GM19351 (cell line): ENCODE measurements at regions not wholly inside any gene's neighbourhood (a gene's known extent, or its start where the extent isn't known, plus 50 kb on each side); places are given as distances from the start of the nearest gene placed in this dataset.

Source experiments
- ATAC-seq: cut with Tn5 transposase; IDR thresholded peaks from one replicate; pipeline ENCODE4 v1.9.1; 2021; ENCODE audit warnings: mild to moderate bottlenecking, moderate library complexity; ENCODE audit not compliant: unreplicated experiment

GRCh38 chr11:23022854-23023253 lies 162.6 kb upstream of the CCDC179 start:
- ATAC-seq: no peak

GRCh38 chr11:23023319-23023718 lies 163.0 kb upstream of the CCDC179 start:
- no peak for ATAC-seq

DNA sequence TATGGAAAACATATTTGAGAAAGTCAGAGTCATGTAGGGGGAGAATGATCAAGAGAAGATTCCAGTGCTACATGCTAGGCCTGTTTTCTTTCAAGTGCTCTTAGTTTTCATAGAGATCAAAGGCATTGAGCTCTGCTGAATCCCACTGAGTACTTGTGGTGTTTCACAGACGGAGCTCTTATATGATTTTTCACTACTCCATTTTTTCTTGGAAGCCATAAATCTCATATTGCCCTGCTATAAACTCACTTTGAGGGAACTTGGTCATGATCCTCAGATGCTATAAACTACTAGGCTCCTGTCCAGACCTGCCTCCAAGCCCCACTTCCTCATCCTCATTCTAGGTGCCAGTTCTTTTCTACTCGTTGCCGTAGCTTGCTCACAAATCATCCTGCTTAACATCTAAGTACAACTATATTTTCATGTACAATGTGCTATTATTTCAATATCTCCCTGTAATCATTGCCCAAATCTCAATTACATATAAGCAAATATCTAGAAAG lies 180.8 kb upstream of the CCDC179 start:
- ATAC-seq: no peak

DNA sequence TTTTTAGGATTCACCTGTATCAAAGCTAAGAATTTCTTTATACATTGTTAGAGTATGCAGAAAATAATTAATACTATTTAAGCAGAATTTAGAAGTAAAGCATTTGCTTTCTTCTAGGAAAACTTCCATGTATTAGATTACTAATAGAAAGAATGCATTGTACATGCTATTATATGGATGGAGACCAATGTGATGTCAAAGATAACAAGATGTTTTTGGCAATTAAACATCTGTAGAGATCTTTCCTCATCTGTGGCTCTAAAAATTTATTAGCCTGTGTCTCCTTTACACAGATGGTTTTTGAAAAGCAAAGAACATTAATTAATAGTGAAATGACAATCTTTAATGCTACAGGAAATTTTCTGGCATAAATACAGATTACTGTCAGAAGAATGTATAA lies 198.4 kb upstream of the CCDC179 start:
- ATAC-seq: no peak

GRCh38 chr11:23063276-23063675 lies 203.0 kb upstream of the CCDC179 start:
- no peak for ATAC-seq

DNA sequence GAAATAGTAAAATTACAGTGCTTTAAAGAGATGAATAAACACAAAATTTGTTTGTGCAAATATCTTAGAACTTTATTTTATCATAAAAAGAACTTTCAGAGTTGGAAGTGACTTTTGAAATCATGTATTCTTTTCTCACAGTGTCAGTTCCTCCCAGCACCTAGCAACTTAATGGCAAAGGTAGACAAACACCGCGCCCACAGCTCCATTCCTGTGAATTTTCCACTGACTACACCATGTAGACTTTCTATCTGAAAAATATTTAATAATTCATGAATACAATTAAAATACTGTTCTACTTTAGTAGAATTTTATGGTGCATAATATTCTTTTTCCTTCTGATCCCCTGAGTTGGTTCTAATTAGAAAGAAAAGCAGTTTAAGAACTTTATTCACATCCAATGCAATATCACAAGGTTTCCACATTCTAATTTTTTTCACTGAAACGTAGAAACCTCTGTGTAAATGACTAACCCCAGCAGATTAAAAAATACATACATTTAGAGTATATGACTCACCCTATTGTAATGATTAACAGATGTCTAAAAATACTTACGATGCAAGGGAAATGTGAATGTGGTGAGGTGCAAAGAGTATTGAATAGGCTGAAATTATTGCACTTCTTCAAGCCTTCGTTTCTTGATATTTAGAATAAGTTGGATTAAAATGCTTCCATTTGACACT lies 218.2 kb upstream of the CCDC179 start:
- peak; percentile 74 for ATAC-seq

GRCh38 chr11:23079382-23079813 lies 219.1 kb upstream of the CCDC179 start:
- ATAC-seq: peak; percentile 66

DNA sequence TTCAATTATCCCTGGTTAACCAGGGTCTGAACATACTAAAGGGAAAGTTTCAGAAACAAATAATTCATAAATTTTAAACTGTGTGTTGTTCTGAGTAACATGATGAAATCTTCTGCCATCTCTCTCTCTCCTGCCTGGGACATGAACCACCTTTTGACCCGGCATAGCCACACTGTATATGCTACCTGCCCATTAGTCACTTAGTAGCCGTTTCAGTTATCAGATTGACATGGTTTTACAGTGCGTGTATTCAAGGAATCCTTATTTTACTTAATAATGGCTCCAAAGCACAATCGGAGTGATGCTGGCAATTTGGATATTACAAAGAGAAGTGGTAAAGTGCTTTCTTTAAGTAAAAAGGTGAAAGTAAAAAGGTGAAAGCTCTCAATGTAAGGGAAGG lies 227.1 kb upstream of the CCDC179 start:
- no peak for ATAC-seq

DNA sequence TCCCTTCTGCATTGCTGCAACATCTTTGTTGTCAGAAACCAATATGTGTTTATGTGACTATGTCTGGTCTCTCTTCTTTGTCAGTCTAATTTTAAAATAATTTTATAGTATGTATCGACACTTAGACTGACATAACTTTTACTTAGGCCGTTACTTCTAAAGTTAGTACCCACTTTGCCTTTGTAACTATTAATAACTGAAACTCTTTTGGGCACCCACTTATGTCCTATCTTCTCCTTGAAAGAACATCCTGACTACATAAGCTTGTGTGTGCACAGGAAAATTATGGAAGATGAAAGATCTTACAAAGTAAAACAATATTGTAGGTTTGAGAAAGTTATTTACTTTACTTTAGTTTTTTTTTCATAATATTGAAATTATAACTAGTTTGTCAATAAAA lies 230.4 kb upstream of the CCDC179 start:
- no peak for ATAC-seq

DNA sequence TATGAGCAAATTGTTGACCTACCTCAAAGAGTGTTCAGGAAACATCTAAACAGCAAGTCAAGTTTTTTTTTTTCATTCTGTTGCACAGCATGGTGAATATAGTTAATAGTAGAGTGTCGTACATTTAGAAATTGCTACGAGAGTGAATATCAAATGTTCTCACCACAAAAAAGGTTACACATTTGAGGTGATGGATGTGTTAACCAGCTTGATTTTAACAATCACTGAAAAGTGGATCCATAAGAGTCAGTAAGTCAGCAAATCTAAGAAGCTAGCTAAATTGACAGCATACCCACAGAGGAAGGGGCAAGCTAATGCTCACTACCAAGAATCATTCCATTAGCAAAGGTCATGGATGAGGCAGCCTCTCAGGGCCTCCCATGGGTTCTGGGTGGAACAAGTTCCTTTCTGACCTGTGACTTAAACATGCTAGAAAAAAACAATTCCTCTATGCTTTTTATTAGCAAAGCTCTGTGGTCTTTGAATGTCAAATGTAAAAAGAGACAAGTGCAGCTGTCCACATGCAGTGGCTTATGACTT lies 235.4 kb upstream of the CCDC179 start:
- no peak for ATAC-seq

- no peak for ATAC-seq
Observed at GRCh38 chr11:23097891-23098290, 237.6 kb upstream of the CCDC179 start.

DNA sequence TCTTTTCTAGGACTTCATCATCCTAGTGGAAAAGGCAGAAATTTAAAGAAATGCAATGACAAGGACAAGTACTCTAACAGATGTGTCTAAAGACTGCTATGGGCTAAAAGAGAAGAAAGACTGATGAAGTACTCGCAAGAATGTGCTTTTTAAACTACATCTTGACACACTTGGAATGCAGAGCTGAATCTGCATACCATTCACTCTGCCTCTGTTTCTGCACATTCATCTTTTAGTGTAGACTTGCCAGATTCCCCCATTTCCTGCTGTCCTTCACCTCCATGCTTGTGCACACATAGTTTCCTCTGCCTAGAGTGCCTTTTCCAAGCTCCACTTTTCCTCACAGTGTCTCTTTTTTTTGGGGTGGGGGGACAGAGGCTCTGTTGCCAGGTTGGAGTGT lies 239.0 kb upstream of the CCDC179 start:
- no peak for ATAC-seq

- no peak for ATAC-seq
Observed at GRCh38 chr11:23100726-23101125, 240.5 kb upstream of the CCDC179 start.

GRCh38 chr11:23103416-23103815 lies 243.1 kb upstream of the CCDC179 start:
- ATAC-seq: no peak

DNA sequence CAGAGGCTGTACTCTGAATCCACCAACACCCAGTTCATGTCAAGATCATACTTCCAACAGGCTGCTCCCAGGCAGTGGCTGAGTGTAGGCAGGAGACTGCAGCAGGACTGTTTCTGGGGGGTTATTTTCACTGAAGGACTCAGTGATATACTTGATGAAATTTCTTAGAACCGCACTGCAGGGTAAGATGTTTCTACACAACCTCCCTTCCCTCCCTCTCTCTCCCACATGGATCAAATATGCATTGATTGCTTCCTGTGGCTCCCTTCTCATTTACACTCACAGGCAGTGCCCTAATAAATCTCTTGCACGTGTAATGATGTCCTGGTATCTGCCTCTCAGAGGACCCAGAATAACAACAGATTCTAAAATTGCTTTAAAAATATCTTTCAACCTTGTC lies 251.3 kb upstream of the CCDC179 start:
- no peak for ATAC-seq

DNA sequence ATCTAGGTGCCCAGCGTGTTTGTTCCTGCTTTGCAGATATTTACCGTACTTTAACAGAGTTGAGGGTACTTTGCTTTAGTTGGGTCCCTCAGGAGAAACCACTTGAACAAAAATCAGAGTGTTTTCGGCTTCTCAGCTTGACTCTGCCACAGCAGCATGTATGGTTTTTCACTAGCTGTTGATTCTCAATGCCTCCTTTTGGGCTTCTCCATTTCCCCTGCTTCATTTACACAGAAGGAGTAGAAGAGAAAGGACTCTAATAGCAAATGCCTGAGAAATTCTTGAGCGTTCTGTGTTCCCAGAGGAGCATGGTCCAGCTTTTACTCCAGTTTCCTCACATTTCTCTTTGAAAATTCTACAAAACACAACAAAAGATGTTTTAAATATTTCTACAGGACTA lies 252.1 kb upstream of the CCDC179 start:
- ATAC-seq: no peak

GRCh38 chr11:23112987-23113886 lies 253.0 kb upstream of the CCDC179 start:
- peak; percentile 59 for ATAC-seq

DNA sequence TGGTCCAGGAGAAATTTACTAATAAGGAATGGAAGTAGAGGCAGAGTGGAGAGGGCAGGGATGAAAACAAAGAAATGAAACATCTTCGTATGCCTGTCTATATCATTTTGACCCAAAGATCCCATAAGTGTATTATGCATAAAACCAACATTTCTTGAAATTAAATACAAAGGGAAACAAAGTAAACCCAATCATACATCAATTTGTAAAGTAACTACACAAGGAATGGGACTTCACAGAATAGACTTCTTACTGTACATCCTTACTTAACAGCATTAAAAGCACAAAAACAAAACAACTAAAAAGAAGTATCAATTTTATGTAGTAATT lies 253.6 kb upstream of the CCDC179 start:
- ATAC-seq: no peak

- no peak for ATAC-seq
Observed at GRCh38 chr11:23123753-23124152, 263.5 kb upstream of the CCDC179 start.

DNA sequence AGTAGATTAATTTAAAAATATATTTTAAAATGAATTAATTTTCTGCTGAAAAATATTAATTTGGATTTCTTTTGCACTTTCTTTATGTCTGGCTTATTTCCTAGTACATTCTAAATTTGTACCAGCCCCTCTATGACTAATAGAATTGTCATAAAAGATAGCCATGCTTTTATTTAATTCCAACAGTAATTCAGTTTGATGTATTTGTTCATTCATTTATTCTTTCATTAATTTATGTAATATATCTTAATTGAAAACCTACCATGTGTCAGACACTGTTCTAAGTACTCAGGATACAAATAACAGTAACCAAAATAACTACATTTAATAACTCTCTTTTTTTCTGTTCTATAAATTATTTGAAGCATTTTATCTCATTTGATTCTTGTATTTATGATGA lies 264.0 kb upstream of the CCDC179 start:
- ATAC-seq: no peak

DNA sequence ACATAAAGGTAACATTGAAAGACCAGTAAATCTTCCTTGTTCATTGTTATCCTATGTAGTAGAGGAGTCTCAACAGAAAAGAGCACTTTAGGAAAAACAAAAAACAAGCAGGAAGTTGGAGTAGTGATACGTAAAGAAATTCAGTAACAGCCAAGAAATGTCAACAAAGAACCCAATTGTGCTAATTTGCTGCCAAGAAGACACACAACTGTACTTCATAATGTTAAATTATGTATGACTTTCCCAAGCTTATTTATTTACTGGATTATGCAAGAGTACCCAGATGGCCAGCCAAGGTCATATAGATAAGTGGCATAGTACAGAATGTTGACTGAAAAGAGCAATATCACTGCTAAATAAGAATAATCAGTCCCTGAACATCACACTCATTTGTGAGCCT lies 264.7 kb upstream of the CCDC179 start:
- ATAC-seq: no peak

- no peak for ATAC-seq
Observed at GRCh38 chr11:23127706-23128105, 267.4 kb upstream of the CCDC179 start.
